HG03342 (cell line): ENCODE measurements at regions not wholly inside any gene's neighbourhood (a gene's known extent, or its start where the extent isn't known, plus 50 kb on each side); places are given as distances from the start of the nearest gene placed in this dataset.

Source experiments
- ATAC-seq: cut with Tn5 transposase; IDR thresholded peaks from one replicate; pipeline ENCODE4 v1.9.1; 2021; ENCODE audit warnings: mild to moderate bottlenecking, moderate library complexity; ENCODE audit not compliant: unreplicated experiment

DNA sequence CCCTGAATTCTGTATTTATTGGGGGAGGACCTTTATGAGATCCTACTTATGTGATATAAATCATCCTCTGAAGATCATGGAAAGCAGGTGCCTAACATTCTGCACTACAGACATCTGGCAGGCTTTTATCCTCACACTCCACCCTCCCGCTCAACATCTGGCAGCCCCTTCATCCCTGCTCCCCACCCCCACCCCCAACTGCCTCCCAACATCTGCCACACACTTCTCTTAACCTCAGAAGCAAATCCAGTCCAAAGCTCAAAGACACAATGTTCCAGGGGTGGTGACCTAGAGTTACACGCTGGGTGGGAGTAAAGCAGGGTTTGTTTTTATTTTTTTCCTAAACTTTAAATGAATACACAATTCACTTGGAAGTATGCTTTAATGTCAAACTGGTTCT is 184.5 kb upstream of the ATP11B start:
- ATAC-seq = no peak

DNA sequence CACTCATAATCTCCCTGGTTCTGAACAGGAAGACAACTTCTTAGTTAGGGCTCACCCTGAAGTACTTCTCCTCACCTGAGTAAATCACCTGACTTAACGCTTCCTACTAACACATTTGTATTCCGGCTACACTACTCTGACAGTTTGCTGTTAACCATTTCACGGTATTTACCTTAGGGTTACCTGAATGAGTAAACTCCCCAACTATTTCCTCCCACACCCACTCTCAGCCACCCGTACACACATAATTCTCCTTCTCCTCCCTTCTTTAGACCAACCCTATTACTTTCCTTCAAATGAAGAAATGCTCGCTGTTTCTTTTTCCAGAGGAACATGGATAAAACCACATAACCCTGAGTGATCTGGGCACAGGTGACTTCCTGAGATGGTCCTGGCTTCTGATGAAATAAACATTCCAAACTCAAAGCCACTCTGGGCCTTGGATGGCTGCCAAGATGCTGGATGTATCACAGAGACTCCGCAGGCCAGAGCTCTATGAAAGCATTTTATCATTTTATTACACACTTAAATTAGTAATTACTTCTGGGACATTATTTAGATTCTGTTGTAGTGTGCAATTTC is 183.6 kb upstream of the ATP11B start:
- ATAC-seq = no peak

DNA sequence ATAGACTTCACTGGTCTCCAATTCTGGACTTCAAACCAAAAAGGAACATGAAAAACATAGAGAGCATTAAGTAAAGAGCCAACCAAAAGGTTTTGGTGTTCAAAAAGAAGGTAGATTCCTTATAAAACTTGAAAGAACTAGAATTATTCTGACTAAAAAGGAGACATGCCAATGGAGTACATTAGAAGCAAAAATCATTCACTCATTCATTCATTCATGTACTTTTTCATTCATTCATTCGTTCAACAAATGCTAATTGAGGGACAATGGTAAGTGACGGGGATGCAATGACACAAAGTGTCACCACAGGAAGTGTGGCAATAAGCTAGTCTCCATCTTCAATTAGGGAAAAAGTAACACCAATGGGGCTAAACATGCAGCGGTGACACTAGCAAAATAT is 181.0 kb upstream of the ATP11B start:
- no peak for ATAC-seq

DNA sequence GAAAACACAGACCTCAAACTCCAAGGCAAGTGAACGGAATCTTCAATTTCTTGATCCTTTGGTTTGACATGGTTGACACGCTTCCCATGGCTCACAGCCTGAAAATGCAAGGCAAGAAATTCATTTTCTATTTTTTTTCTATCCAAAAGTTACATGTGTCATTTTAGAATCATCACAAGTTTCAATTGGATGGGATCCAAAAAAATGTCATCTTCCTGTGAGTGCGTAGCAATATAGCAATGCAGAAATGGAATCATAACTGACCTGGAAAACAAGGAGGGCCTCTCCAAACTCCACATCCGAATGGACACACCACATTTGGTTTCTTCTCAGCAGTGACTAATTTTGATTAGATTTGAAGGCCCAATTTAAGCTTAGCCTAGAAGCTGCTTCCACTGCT is 175.8 kb upstream of the ATP11B start:
- no peak for ATAC-seq

DNA sequence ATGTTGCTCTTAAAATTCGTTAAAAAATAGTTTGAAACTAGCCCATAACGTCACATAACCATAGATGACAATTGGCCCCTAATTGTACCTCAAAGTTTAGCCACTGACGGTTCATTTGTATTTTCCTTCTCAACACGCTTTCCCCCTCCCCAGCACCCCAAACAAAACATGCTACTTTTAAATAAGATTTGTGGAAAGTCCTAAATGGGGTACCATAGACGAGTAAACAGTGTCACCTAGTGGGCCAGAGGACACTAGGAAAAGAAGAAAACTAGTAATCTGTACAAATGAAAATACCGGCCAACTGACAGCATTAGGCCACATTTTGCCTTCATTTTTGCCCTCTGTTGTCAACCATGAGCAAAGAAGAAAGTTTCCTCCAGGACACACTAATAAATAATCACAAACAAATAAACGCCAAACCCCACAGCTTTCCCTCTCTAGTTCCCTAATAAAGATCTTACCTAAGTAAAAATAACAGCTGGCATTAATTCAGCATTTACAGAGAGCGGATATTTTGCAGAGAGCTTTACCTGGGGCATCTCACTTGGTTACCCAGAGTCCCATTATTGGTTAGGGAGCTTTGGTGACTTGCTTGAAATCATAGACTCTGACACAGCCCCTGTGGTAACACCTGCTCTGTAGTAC is 175.1 kb upstream of the ATP11B start:
- ATAC-seq = no peak

DNA sequence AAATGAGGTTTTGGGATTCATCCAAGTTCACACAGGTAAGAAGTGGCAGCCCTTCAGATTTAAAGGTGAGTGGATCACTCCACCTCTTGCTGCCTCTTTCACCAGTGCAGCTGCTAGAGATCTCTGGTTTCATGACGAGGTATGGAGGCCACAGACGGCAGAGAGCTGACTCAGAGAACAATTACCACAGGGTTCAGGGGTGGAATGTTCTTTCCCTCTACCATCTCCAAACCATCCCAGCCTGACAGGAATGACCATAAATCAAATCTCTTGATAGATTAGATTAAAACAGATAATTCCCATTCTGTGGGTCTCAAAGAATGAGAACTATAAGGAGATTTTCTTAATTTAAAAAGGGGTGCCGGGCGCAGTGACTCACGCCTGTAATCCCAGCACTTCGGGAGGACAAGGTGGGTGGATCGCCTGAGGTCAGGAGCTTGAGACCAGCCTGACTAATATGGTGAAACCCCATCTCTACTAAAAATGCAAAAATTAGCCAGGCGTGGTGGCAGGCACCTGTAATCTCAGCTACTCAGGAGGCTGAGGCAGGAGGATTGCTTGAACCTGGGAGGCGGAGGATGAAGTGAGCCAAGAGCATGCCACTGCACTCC is 174.2 kb upstream of the ATP11B start:
- ATAC-seq = no peak

DNA sequence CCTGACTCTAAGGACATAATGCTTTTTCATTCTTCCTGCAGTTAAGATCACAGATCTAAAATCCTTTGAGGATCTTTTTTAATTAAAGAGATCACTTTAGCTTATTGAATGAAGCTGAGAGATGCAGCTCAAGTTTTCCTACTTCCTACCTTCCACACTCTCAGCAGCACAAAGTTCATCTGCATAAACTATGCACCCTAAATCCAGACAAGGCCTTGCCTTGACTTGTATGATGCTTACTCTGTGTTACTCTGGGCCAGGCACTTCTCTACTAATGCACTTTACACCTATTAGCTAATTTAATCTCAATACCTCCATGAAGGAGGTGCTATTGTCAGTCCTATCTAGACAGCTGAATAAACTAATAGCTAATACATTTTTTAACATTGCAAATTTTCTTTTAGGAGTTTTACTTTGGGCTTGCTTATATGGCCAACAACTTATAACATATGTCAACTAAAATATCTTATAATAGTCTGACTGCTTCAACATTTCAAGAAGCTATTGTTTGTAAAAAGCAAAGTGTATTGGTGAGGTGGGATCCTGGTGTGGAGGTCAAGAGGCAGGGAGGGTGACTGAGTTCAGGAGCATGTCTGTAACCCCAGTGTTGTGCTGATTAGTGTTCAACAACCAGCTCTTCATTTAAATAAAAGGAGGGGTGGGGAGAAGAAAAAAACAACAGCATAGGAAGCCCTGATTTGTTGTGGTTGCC is 172.4 kb upstream of the ATP11B start:
- no peak for ATAC-seq

DNA sequence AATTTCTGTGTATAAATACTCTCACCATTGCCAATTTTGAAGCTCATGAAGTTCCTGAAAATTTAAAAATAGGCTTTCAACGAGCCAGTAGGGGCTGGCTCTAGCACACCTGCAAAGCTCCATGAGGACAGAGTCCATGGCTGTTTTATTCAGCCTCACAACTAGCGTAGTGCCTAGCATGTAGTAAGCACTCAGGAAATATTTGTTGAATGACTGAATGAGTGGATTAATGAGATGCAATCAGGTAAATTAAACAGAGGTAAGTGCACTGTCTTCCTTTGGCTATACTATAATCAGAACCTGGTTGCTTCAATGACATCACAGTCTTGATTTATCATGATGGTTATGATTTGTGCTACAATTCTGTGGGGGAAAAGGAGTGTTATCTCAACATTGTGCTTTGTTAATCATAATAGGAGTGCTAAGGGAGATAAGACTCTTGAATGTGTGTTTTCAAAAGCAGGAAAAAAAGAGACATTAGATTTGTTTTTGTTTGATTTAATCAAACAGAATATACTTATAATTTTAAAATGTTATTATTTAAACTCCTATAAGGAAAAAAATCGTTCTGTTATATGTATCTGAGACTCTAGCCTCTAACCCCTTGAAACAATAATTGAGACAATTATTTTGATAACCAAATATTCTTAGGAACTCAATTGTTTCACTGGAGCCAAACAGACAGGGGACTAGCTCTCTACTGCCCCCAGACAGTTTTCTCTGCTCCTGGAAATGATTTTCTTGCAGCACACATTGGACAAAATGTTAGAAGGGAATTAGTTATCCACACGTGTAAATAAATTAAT is 171.7 kb upstream of the ATP11B start:
- no peak for ATAC-seq

DNA sequence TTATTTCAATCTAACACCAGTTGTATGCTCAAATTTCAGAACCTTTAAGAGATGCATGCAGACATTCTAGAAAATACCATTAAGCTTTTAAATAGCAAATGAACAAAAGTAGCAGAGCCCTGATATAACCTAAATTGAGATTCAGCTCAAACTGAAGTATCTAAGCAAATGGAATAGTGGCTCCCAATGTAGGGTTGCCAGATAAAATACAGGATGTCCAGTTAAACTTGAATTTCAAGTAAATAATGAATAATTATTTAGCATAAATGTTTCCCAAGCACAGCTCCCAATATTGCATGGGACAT is 171.1 kb upstream of the ATP11B start:
- ATAC-seq = no peak

DNA sequence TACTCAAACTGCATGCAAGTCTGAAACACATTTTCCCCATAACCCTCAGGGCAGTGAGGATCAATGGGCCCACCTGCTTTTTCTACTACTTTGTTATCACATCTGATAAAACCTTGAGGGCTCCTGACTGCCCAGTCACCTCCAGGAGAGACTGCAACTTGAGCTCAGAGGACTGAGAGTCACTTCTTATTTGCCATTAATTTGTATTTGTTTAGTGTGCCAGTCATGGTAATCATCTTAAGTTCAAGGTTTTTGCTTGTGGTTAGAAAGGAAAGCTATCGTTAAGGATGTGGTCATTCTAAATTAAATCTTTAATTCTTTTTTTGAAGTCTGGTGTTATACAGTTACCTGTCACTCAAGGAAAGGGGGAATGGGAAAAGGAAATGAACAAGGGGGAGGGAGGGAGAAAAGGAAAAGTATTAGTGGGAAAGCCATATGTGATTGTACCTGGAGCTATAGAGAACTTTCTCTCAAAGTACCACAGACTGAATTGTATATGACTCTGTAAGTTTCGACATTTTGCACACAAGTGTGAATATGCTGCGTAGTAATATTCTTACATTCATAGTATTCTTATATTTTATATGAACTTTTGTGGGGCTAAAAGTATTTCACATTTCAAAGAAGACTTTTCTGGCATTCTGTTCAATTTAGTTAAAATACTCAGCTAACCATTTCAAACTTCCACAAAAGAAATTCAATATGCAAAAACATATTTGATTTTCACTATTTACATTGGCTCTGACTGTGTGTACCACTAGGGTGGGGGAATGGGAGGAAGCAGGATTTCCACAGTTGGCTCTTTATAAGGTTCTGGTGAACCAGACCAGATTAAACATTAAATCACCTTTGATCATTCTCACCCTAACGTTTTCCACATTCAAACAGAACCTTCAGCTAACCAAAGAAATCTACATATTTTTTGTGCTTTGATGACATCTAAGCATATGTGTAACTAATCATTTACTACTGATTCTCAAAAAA is 166.5 kb upstream of the ATP11B start:
- ATAC-seq = no peak

DNA sequence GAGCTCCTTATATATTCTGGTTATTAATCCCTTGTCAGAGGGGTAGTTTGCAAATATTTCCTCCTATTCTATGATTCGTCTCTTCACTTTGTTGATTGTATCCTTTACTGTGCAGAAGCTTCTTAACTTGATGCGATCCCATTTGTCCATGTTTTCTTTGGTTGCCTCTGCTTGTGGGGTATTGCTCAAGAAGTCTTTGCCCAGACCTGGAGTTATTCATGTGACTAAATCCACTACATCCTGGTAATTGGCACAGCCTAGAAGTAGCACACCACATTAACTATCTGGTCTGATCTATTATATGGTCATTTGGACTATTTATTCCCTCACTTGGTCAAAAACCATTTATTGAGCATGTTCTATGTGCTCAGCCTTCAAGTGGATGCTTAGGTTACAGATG is 164.8 kb upstream of the ATP11B start:
- ATAC-seq = no peak

DNA sequence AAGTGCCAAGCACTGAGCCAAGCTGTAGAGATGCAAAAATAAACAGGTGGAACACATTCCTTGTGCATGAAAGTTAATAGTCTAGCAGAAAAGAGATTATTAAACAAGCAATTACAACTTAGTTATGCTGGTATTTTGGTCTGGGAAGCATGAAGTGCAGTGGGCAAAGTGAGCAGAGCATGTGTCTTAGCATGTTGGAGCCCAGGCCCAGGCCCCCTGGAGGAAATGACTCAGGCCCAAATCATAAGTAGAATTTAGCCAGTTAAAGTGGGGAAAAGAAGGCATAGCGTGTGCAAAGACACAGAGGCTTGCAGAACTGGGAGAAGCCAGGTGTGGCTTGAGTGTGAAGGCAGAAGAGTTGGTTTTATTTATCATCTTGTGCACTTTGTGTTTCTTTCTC is 163.8 kb upstream of the ATP11B start:
- ATAC-seq = no peak

DNA sequence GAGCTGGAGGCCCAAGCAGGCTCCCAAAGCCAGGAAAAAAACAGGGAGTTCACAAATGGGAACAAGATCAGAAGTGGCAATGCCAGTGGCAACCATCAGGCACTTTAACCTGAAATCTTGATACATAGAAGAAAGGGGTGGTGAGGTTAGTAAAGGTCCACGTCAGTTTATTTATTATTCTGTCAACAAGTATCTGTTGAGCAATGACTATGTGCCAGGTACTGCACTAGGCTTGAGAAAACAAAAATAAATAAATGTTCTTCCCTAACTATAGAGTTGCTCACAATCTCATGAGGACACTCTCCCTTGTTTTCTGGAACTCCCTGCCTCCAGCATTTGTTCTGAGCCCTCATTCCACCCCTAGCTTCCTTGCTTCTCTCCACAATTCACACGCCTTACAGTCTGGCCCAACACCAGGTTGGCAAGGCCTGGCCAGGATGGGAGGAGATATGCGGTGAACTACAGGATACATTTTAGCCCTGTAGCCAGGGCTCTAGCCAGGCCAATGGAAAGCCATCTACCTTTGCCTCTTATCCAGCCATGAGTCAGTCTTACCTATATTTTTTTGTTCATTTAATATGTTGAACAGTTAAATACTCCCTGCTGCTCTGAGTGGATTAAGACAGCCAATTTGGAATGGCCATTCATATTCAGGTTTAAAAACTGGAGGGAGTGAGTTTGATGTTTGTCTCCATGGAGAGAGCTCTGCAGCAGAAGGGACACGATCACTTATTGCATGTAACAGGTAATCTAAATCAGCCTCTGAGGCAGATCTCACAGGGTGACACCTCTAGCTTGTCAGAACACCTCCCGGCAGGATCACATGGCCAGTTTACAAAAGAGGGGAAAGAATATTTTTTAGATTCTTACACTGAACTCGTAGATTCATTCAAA is 161.9 kb upstream of the ATP11B start:
- ATAC-seq = no peak

DNA sequence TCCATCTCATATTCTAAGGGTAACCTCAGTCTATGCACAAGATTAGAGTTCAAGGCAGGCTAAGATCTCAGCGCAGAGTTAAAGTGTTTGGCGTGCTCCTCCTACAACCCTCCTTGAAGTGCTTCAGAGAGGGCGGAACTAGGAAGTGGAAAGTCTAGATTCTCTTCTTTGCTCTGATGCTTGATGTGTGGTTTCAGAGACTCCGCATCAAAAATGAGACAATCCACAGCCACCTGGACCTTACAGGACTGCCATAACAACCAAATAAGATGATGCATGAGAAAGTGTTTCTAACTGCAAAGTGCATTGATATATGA is 161.3 kb upstream of the ATP11B start:
- ATAC-seq = no peak

DNA sequence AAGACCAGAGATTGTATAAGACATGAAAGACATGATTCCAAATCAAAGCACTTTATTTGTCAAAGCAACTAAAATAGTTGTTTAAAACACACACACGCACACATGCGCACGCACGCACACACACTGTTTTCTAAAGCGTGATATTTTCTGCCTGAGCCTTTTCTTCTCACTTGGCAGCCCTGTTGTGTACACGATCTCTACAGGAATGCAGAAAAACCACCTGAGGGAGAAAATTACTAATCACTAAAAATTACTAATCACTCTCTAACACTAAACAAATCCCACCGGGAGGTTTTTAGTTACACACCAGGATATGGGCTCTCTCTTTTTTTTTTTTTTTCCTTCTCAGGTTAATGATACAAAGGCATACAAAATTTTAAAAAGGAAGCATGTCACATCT is 160.1 kb upstream of the ATP11B start:
- no peak for ATAC-seq

DNA sequence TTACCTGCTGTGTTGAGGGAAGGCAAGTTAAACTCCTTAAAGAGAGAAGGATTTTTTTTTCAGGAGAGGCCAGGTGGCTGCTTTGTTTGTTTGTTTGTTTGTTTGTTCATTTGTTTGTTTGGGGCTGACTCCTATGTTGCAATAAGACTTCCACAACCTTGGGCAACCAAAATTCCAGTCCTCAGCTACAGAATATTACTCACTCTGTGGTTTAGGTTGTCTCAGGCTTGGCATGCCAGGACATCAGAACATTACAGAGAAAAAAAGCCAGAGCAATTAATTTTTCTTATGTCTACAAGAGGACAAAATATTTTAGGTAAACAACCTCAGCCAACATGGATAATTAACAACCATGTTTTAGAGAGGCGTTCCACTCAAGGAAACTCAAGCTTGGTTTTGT is 156.7 kb upstream of the ATP11B start:
- no peak for ATAC-seq

DNA sequence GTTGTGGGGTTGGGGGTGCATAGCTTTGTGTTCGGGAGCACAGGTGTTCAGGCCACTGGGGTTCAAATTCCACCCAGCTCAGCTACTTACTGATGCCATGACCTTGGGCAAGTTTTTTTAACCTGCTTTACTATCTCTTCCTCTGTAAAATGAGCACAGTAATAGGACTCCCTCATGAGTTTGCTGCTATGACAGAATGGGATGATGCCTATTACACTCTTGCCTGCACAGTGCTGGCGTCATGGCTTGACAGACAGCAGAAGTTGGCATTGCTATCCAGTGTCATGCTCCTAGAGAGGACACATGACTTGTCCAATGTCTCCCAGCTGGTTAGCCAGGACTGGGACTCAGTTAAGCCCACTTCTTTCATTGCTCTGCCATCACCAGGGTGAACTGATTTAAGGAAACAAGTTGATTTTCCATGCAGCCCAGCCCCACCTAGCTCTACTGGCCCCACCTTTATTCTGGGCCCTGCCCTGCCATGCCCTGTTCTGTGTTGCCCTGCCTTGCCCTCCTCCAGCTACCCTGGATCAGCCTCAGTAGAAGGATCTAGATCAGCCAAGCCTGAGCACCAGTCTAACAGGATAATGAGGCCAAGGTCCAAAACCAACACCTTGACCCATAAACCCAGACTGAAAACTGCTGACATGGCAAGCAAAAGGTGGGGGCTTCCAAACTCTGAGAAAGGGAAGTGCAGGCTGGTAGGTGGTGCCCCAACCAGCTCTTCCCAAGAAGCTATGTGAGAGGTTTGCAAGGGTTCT is 155.8 kb upstream of the ATP11B start:
- ATAC-seq = no peak

DNA sequence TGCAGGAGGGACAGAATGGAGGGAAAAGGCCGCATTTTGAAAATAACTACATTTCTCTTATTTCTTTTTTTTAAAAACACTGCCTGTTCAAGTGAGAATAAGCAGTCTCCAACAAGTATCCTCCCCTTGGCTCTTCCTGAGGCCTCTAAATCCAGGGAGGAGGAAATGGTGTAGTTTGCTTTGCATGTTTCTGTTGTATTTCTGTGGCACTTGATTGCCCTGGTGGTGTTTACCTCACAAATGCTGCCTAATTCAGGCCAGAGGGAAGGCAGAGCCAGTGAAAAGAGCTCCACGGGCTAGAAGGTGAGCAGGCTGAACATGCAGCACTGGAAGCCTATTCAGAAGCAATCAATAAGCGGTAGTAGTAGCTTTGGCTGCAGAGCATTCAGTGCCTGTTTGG is 149.3 kb upstream of the ATP11B start:
- no peak for ATAC-seq
